Kidney glomerular epithelial cell (primary cell): ENCODE measurements at regions not wholly inside any gene's neighbourhood (a gene's known extent, or its start where the extent isn't known, plus 50 kb on each side); places are given as distances from the start of the nearest gene placed in this dataset.

ENCODE experiments used
- DNase-seq: peaks from one replicate; lab custom pipeline; 2025; lab: John Stamatoyannopoulos, UW

GRCh38 chr10:47053081-47053798 is 142.0 kb downstream of the PTPN20 start:
- no peak for DNase-seq

- no peak for DNase-seq
Observed at GRCh38 chr10:47054974-47055373, 143.7 kb downstream of the PTPN20 start.

- DNase-seq: no peak
Observed at GRCh38 chr10:47055386-47056246, 144.4 kb downstream of the PTPN20 start.

DNA sequence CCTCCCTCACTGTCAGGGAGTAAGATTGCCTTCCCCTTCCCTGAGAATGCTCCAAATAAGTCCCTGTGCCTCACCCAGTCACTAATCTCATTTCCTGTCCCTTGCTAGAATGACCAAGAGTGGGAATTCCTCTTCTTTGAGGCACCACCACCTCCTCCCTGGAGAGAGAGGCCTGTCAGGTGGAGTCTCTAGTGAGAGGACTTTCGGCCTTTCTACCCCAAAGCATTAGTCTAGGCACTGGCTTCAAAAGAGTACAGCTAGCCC is 145.0 kb downstream of the PTPN20 start:
- no peak for DNase-seq

- DNase-seq: no peak
Observed at GRCh38 chr10:47057471-47057870, 146.2 kb downstream of the PTPN20 start.

DNA sequence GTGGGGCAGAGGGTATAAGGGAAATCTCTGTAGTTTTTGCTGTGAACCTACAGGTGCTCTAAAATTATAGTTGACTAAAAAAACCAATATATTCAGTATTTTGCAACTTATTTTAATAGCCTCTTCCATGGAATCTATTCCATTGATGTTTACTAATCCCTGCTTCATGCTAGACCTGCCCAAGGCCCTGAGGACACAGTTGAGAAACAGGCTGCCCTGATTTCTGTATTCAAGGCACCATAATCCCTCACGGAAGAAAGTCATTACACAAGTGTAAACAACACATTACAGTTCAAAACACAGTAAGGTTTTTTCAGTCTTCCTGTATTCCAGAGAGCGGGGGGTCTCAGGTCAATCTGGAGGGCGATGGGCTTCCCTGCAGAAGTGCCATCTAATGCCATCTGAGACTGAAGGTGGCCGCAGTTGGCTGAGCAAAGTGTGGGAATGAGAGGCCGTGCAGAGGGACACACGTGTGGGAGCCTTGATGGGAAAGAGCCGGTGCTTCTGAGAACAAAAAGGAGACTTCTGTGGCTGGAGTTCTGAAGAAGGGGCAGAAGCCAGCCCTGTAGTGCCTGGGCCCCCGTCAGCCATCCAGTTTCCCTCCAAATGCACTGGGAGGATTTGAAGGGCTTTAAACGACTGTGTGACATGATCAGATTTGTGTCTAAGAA is 146.9 kb downstream of the PTPN20 start:
- no peak for DNase-seq

DNA sequence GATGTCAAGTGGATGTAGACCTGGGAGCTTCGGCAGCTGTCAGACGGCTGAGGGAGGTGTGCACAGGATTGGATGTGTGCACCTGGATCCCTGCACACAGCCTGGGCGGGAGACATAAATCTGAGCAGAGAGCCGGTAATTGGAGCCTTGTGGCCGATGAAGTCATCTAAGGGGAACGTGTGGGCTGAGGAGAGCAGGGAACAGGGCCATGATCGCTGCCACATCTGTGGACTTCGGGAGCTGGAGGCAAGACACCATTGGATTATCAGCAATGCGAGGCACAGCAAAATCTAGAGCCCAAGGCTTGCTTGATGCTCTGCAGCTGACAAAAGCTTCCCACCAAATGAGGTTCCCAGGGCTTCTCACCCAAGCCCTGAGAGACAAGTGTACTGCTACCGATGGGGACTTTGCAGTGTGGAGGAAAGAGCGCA is 147.7 kb downstream of the PTPN20 start:
- no peak for DNase-seq

DNA sequence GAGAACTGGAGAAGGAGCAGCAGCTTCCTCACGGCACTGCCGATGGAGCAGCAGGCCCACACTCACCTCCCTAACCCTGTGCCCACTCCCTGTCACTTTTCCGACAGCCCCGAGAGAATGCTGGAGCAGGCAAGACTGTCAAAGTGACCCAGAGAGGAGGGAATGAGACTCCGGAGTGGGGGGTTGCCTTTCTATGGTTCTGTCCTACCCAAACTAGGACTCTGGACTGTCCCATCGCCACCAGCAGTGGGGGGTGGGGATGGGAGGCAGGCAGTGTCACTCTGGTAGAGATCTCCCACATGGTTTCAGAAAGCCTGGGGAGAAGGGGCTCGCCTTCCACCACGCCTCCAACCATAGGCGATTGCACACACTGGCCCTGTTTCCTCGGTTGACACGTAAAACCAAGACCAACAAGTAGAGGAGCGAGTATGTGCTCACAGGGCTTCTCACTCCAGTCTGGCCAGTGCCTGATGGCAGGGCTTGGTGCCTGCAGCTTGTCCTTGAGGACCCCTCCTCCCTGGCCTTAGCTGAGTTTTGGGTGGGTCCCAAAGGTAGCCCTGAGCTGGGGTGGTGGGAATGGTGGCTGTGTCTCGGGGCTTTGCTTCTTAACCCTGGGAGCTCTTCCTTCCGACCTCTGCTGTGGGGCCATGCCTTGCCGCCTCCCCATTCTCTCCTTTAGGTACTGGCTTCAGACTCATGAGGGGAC is 148.5 kb downstream of the PTPN20 start:
- DNase-seq: no peak

- no peak for DNase-seq
Observed at GRCh38 chr10:47060356-47060755, 149.1 kb downstream of the PTPN20 start.

DNA sequence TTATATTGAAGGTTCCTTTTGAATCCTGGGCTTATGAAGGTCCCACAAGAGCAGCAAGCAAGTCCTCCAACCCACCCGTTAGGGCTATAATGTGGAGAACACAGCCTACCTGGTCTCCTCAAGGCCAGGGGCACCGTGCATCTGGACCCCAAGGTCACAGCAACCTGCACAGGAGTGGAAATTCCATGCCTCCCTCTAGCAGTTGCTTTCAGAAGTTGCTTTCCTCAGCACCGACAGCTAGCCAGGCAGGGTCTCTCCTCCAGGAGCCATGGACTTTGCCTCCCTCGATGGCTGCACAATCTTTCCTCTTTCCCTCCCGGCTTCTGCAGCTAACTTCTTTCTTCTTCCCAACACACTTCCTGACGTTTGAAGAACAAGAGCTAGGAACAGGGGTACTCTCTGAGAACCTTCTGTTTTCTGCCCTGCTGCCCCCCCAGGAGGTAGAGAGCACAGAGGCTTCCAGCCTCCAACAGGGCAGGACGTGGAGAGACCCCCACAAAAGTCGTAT is 149.8 kb downstream of the PTPN20 start:
- no peak for DNase-seq

DNA sequence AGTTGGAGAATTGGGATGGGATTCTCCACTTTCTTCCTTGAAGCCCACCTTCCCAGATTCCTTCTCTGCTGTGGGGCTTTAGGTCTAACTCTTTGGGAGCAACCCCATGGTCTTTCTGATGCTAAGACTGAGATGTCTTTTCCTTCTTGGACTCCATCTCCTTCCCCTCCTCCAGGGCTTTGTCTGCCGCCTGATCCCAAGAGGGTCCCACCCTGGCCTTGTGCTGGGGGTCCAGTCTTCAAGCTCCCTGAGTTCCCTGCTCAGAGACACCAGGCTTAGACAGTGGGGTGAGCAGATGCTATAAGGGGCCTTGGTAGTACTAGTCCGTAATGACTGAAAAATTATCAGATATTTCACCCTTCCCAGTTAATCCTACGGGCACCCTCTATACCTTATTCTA is 150.5 kb downstream of the PTPN20 start:
- no peak for DNase-seq

GRCh38 chr10:47062441-47063200 is 151.4 kb downstream of the PTPN20 start:
- DNase-seq: no peak

DNA sequence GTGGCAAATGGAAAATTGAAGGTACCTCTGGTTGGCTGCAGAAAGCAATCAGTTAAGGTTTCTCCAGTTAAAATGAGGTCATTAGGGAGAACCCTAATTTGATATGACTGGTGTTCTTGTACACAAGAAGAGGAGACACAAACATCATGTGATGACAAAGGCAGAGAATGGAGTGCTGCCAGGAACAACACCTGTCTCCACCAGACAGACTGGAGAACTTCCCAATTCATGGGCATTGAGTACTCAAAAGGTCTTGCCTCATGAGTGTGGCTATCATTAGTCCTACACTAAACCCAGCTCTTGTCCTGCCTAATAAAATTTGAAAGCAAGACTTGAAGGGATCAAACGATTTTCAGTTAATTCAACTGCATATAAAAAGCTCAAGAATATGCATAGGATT is 152.6 kb downstream of the PTPN20 start:
- no peak for DNase-seq

- no peak for DNase-seq
Observed at GRCh38 chr10:47065903-47066302, 154.7 kb downstream of the PTPN20 start.

- no peak for DNase-seq
Observed at GRCh38 chr10:47067949-47068940, 157.0 kb downstream of the PTPN20 start.

DNA sequence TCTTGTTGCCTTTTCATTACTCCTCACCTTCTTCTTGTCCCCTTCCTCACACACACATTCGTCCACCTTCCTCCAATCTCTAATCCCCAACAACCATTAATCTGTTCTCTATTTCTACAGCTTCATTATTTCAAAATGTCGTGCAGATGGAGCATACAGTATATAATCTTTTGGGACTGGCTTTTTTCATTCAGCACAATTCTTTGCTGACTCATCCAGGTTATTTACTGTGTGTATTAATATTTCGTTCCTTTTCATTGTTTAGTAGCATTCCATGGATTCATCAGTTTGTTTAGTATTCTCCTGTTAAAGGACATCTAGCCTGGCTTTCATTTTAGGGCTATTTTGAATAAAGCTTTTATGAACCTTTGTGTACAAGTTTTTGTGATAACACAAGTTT is 159.3 kb downstream of the PTPN20 start:
- DNase-seq: no peak

GRCh38 chr10:47071891-47072290 is 160.7 kb downstream of the PTPN20 start:
- no peak for DNase-seq

DNA sequence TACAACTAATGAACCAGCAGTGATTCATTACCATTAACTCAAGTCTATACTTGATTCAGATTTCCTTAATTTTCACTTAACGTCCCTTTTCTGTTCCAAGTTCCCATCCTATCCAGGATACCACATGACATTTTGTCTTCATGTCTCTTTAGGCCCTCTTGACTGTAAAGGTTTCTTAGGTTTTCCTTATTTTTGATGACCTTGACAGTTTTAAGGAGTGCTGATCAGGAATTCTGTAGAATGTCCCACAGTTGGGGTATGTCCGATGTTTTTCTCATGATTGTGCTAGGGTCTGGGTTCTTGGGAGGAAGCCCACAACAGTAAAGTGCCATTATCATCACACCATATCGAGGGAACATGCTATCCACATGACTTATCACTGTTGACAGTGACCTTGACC is 162.7 kb downstream of the PTPN20 start:
- no peak for DNase-seq

GRCh38 chr10:47076949-47077361 is 165.7 kb downstream of the PTPN20 start:
- no peak for DNase-seq

DNA sequence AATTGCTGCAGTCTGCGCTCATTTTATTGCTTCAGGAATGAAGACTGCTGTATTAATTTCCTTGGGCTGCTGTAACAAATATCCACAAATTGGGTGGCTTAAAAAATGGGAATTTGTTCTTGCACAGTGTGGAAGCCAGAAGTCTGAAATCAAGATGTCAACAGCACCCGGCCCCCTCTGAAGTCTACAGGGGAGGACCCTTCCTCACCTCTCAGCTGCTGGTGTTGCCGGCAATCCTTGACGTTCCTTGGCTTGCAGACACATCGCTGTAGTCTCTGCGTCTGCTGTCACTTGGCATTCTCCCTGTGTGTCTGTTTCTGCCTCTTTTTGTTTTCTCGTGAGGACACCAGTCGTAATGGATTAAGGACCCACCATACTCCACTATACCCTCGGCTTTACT is 166.2 kb downstream of the PTPN20 start:
- no peak for DNase-seq
